Liver (tissue), 8 donors: ENCODE measurements at regions not wholly inside any gene's neighbourhood (a gene's known extent, or its start where the extent isn't known, plus 50 kb on each side); places are given as distances from the start of the nearest gene placed in this dataset.

ENCODE experiments used
- DNase-seq: peaks from one replicate; pipeline ENCODE4 v3.0.0-alpha.2; 2017; ENCODE audit warnings: low spot score
- H3K27ac ChIP-seq, 2 donors: one replicate each; pipeline ENCODE4 v1.7.0; 2013; ENCODE audit warnings: inconsistent platforms in 2 of 2, low read length in 2 of 2, control low read depth in 1 of 2, low read depth in 1 of 2, mild to moderate bottlenecking in 1 of 2
- H3K27me3 ChIP-seq, 4 donors: one replicate each; pipeline versions ENCODE4 v1.6.1 to v1.7.0; 2013; ENCODE audit warnings: low read length in 3 of 4, inconsistent platforms in 1 of 4, mild to moderate bottlenecking in 1 of 4, moderate library complexity in 1 of 4; ENCODE audit not compliant: control insufficient read depth in 4 of 4, insufficient read depth in 4 of 4
- H3K36me3 ChIP-seq, 4 donors: one replicate each; pipeline versions ENCODE4 v1.6.1 to v1.7.0; 2013; ENCODE audit warnings: low read length in 3 of 4, mild to moderate bottlenecking in 3 of 4, low read depth in 1 of 4, moderate library complexity in 1 of 4; ENCODE audit not compliant: control insufficient read depth in 4 of 4, insufficient read depth in 3 of 4
- H3K4me1 ChIP-seq, 4 donors: one replicate each; pipeline versions ENCODE4 v1.6.1 to v1.7.0; 2013; ENCODE audit warnings: low read length in 3 of 4, mild to moderate bottlenecking in 3 of 4, moderate library complexity in 1 of 4; ENCODE audit not compliant: control insufficient read depth in 4 of 4, insufficient read depth in 4 of 4
- H3K4me3 ChIP-seq, 3 donors: one replicate each; pipeline versions ENCODE4 v1.6.1 to v1.7.0; 2013; ENCODE audit warnings: low read length in 3 of 3, control low read depth in 1 of 3, low read depth in 1 of 3, mild to moderate bottlenecking in 1 of 3
- H3K9ac ChIP-seq, 2 donors: one replicate each; pipeline ENCODE4 v1.7.0; 2013; ENCODE audit warnings: low read length in 2 of 2, mild to moderate bottlenecking in 2 of 2, moderate library complexity in 2 of 2, control low read depth in 1 of 2, low read depth in 1 of 2
- H3K9me3 ChIP-seq, 4 donors: one replicate each; pipeline versions ENCODE4 v1.6.1 to v1.7.0; 2013; ENCODE audit warnings: low read length in 3 of 4; ENCODE audit not compliant: control insufficient read depth in 4 of 4
- ATF3 ChIP-seq: IDR thresholded peaks from 2 replicates; pipeline ENCODE4 v1.6.1; 2016; ENCODE audit warnings: antibody characterized with exemption
- CTCF ChIP-seq: fragments of 150-350 bp; IDR thresholded peaks from 2 replicates; pipeline ENCODE4 v1.5.1; 2017; ENCODE audit warnings: improper control_type of control experiment, low read depth, low read length; ENCODE audit not compliant: missing input control
- EGR1 ChIP-seq, 2 donors: IDR thresholded peaks; 2 replicates each; pipeline ENCODE4 v1.6.1; 2016 to 2018; ENCODE audit warnings: antibody characterized with exemption in 2 of 2, low read depth in 2 of 2
- FOXA1 ChIP-seq: IDR thresholded peaks from 2 replicates; pipeline ENCODE4 v1.6.1; 2016; ENCODE audit warnings: antibody characterized with exemption
- FOXA2 ChIP-seq: IDR thresholded peaks from 2 replicates; pipeline ENCODE4 v1.6.1; 2016; ENCODE audit warnings: antibody characterized with exemption
- HNF4A ChIP-seq, 2 donors: conservative IDR thresholded peaks; 2 replicates each; pipeline ENCODE4 v1.6.1; 2016; ENCODE audit warnings: antibody characterized with exemption in 2 of 2, mild to moderate bottlenecking in 2 of 2
- JUND ChIP-seq, 2 donors: IDR thresholded peaks; 2 replicates each; pipeline ENCODE4 v1.6.1; 2016; ENCODE audit warnings: antibody characterized with exemption in 2 of 2
- MAX ChIP-seq: IDR thresholded peaks from 2 replicates; pipeline ENCODE4 v1.6.1; 2016; ENCODE audit warnings: antibody characterized with exemption
- NR2F2 ChIP-seq: IDR thresholded peaks from 2 replicates; pipeline ENCODE4 v1.6.1; 2016; ENCODE audit warnings: antibody characterized with exemption
- RAD21 ChIP-seq, 2 donors: IDR thresholded peaks; 2 replicates each; pipeline ENCODE4 v1.6.1; 2016; ENCODE audit warnings: antibody characterized with exemption in 2 of 2, mild to moderate bottlenecking in 2 of 2
- REST ChIP-seq: IDR thresholded peaks from 2 replicates; pipeline ENCODE4 v1.6.1; 2016; ENCODE audit warnings: antibody characterized with exemption, mild to moderate bottlenecking
- RXRA ChIP-seq, 2 donors: IDR thresholded peaks; 2 replicates each; pipeline ENCODE4 v1.6.1; 2017 to 2018; ENCODE audit warnings: antibody characterized with exemption in 2 of 2, mild to moderate bottlenecking in 1 of 2
- SP1 ChIP-seq: IDR thresholded peaks from 2 replicates; pipeline ENCODE4 v1.6.1; 2018; ENCODE audit warnings: antibody characterized with exemption, mild to moderate bottlenecking
- TAF1 ChIP-seq: conservative IDR thresholded peaks from 2 replicates; pipeline ENCODE4 v1.6.1; 2016; ENCODE audit warnings: antibody characterized with exemption, mild to moderate bottlenecking
- YY1 ChIP-seq: IDR thresholded peaks from 2 replicates; pipeline ENCODE4 v1.6.1; 2016; ENCODE audit warnings: antibody characterized with exemption, mild to moderate bottlenecking
- ZBTB33 ChIP-seq: IDR thresholded peaks from 2 replicates; pipeline ENCODE4 v1.6.1; 2016; ENCODE audit warnings: antibody characterized with exemption
- WGBS: extraction: QIAGEN DNeasy Blood & Tissue Kit; methylation state at CpG from one replicate; pipeline ENCODE4 v1.1.7; 2013; 5-methylcytosine and 5-hydroxymethylcytosine counted together
- donor health status: healthy.
- donor health status: healthy.
- donor health status: healthy.
- donor health status: healthy.
- donor health status: healthy.

- Histone ChIP-seq H3K4me1 (no peaks in the 10 kb centered on the region), H3K4me3 (no peak overlapping the region), H3K9ac (no peak overlapping the region), H3K9me3 (no peaks in the 10 kb centered on the region), H3K27ac (no peak overlapping the region), H3K27me3 (no peaks in the 10 kb centered on the region), H3K36me3 (no peaks in the 10 kb centered on the region)
- TF ChIP-seq RXRA (IDR thresholded peaks at IDR 0.05) (no peak), RAD21 (IDR thresholded peaks at IDR 0.05) (no peak), YY1 (no peak), REST (no peak), ATF3 (no peak), FOXA2 (no peak), EGR1 (IDR thresholded peaks at IDR 0.05; ENCODE audit: low read depth in 2 of 2) (no peak)
- no peak for DNase-seq
- 55% methylated on average over 5 of the region's 5 CpGs for whole genome bisulfite sequencing
Measured at GRCh38 chr3:94256888-94257813, 194.3 kb downstream of the NSUN3 start.

GRCh38 chr3:94258851-94259250, 196.0 kb downstream of the NSUN3 start:
- TF ChIP-seq EGR1 (IDR thresholded peaks at IDR 0.05; ENCODE audit: low read depth in 2 of 2) (no peak), FOXA1 (no peak), TAF1 (no peak), FOXA2 (no peak), NR2F2 (no peak), SP1 (no peak), REST (no peak), JUND (IDR thresholded peaks at IDR 0.05) (no peak), MAX (no peak), ZBTB33 (no peak), RAD21 (IDR thresholded peaks at IDR 0.05) (no peak), YY1 (no peak), CTCF (no peak), HNF4A (conservative IDR thresholded peaks at IDR 0.05) (no peak)
- Histone ChIP-seq H3K27me3 (no peaks in the 10 kb centered on the region), H3K9me3 (no peaks in the 10 kb centered on the region), H3K4me3 (no peak overlapping the region), H3K4me1 (no peaks in the 10 kb centered on the region), H3K27ac (no peak overlapping the region), H3K9ac (no peak overlapping the region), H3K36me3 (no peaks in the 10 kb centered on the region)
- no peak for DNase-seq
